ENCODE measurements at regions not wholly inside any gene's neighbourhood (a gene's known extent, or its start where the extent isn't known, plus 50 kb on each side); places are given as distances from the start of the nearest gene placed in this dataset.

DNA sequence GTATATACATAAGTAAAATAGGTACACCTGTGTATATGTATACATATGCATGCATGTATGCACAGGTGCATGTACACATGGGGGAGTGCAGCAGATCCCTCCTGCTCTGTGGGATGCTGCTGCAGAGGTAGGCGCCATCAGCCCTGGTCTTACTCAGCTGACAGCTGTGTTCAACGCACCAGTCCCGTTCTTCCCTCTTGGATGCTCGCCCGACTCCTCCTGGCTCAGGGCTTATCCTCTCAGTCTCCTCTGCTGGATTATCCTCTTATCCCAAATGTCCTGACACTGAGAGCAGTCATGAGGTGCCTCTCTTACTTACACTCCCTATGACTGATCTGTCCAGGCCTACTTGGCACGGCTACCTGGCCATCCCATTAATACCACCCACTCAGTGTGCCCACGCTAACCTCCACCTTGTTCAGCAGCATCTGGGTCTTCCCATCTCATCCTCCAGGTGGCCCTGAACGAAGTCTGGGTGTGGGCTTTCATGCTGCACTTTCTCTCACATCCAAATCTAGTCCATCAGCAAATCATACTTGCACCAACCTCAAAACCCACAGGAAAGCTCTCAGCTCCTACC is 357.1 kb downstream of the TCERG1L start:
- Mint-ChIP-seq H3K9me3 (no peaks in the 10 kb centered on the region), H3K4me3 (no peak overlapping the region), H3K27ac (ENCODE audit: unreplicated experiment) (no peak overlapping the region), H3K4me1 (no peaks in the 10 kb centered on the region), H3K36me3 (ENCODE audit: low read depth) (no peaks in the 10 kb centered on the region), H3K27me3 (ENCODE audit: low read depth) (peaks cover 3% of the 10 kb centered on the region)
- no peak for DNase-seq (ENCODE audit: low read depth, low spot score)
- TF ChIP-seq, protein P1, sequence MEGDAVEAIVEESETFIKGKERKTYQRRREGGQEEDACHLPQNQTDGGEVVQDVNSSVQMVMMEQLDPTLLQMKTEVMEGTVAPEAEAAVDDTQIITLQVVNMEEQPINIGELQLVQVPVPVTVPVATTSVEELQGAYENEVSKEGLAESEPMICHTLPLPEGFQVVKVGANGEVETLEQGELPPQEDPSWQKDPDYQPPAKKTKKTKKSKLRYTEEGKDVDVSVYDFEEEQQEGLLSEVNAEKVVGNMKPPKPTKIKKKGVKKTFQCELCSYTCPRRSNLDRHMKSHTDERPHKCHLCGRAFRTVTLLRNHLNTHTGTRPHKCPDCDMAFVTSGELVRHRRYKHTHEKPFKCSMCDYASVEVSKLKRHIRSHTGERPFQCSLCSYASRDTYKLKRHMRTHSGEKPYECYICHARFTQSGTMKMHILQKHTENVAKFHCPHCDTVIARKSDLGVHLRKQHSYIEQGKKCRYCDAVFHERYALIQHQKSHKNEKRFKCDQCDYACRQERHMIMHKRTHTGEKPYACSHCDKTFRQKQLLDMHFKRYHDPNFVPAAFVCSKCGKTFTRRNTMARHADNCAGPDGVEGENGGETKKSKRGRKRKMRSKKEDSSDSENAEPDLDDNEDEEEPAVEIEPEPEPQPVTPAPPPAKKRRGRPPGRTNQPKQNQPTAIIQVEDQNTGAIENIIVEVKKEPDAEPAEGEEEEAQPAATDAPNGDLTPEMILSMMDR (conservative IDR thresholded peaks at IDR 0.05), result no peak

DNA sequence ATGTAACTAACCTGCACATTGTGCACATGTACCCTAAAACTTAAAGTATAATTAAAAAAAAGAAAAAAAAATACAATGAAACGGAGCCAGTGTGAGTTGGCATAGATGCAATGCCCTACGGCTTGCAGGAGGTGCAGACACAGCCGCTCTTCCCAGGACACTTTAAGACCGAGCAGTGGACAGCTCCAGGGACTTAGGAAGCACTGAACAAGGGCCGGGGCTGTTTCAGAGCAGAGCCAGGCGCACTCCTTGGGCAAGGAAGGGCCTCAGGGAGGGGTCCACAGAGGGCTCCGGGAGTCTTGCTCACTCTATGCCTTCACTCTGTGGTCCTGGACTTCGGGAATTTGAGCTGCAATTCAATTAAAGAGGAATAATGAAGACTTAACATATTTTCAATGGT is 355.3 kb downstream of the TCERG1L start:
- no peak for DNase-seq (ENCODE audit: low read depth, low spot score)
- H3K9me3 Mint-ChIP-seq, result no peaks in the 10 kb centered on the region
- no peaks in the 10 kb centered on the region for H3K36me3 Mint-ChIP-seq (ENCODE audit: low read depth)
- TF ChIP-seq, protein P1 (conservative IDR thresholded peaks at IDR 0.05), result no peak
- peaks cover 5% of the 10 kb centered on the region for H3K4me1 Mint-ChIP-seq
- no peaks in the 10 kb centered on the region for H3K27me3 Mint-ChIP-seq (ENCODE audit: low read depth)
- no peak overlapping the region for H3K4me3 Mint-ChIP-seq
- H3K27ac Mint-ChIP-seq (ENCODE audit: unreplicated experiment), result no peak overlapping the region

DNA sequence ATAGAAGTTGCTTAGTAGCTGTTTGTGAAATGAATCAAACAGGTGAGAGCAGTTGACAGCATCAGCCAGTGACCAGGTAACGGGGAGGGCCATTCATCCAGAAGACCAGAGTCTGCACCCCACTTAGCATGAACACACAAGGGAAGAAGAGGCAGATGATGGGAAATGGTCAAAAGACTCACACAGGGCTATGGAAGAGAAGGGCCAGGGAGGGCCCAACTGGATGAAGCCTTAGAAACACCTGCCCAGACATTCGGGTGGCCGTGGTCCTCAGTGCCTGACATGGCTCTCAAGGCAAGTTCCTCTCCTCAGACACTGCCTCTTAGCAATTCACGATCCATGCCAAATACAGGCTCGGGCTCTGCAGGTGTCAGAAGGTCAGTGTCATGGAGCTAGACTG is 354.1 kb downstream of the TCERG1L start:
- H3K4me3 Mint-ChIP-seq, result no peak overlapping the region
- peaks cover 5% of the 10 kb centered on the region for H3K4me1 Mint-ChIP-seq
- no peak for DNase-seq (ENCODE audit: low read depth, low spot score)
- no peaks in the 10 kb centered on the region for H3K36me3 Mint-ChIP-seq (ENCODE audit: low read depth)
- TF ChIP-seq, protein P1 (conservative IDR thresholded peaks at IDR 0.05), result no peak
- no peak overlapping the region for H3K27ac Mint-ChIP-seq (ENCODE audit: unreplicated experiment)
- no peaks in the 10 kb centered on the region for H3K9me3 Mint-ChIP-seq
- H3K27me3 Mint-ChIP-seq (ENCODE audit: low read depth), result no peaks in the 10 kb centered on the region

DNA sequence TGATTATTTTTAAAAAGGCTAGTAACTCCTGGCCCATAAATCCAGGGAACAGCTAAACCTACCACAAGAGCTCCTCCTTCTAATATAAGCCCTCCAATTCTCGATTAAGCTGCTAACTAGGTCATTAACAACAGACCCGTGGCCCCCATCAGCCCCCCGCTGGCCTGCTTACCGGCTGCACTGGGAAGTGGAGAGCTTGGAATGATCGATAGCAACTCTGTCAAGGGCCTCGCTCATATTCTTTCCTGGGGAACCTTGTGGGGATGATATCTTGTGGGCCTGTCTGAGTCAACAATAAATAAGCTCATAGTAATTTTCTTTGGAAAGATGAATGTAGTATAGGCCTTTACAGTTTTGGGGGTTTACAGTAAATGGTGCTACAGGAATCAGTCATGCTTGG is 353.5 kb downstream of the TCERG1L start:
- H3K36me3 Mint-ChIP-seq (ENCODE audit: low read depth), result no peaks in the 10 kb centered on the region
- peaks cover 5% of the 10 kb centered on the region for H3K4me1 Mint-ChIP-seq
- no peaks in the 10 kb centered on the region for H3K9me3 Mint-ChIP-seq

DNA sequence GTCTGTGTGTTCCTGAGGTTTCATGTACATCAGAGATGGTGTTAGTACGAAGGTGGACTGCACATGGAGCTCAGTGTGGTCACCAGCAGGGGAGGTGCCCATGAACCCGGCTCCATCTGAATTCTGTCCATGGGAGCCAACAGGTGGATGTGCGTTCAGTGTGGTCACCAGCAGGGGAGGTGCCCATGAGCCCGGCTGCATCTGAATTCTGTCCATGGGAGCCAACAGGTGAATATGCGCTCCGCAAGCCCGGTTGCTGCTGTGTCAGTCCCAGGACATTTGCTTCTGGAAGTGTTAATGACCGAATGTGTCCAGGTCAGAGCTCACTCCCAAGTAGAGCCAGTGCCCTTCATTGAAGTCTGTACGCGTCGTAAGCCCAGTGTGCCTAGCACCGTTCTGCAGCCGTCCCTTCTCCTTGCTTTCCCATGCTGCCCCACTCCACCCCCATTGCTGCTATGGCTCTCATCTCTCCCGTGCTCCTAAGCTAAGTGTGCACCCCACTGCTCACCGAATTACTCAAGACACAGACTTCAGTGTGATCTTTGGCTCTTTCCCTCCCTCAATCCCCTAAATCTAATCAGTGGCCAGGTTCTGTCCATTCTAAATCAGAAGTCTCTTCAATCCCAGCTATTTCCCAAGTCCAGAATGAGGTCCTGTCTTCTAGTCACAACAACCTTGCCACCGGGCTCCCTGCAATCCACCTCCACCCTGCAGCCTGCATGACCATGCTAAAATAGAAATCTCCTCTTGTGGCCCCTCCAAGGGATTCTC is 352.4 kb downstream of the TCERG1L start:
- TF ChIP-seq, protein P1 (conservative IDR thresholded peaks at IDR 0.05), result no peak
- Mint-ChIP-seq H3K9me3 (no peaks in the 10 kb centered on the region), H3K4me3 (no peak overlapping the region), H3K4me1 (peaks cover 5% of the 10 kb centered on the region), H3K27me3 (ENCODE audit: low read depth) (no peaks in the 10 kb centered on the region), H3K36me3 (ENCODE audit: low read depth) (no peaks in the 10 kb centered on the region), H3K27ac (ENCODE audit: unreplicated experiment) (no peak overlapping the region)
- no peak for DNase-seq (ENCODE audit: low read depth, low spot score)

More for the DNA sequence above, 353.5 kb downstream of the TCERG1L start:
- DNase-seq (ENCODE audit: low read depth, low spot score), result no peak
- Mint-ChIP-seq H3K4me3 (no peak overlapping the region), H3K27ac (ENCODE audit: unreplicated experiment) (no peak overlapping the region), H3K27me3 (ENCODE audit: low read depth) (no peaks in the 10 kb centered on the region)
- TF ChIP-seq, protein P1 (conservative IDR thresholded peaks at IDR 0.05), result no peak

Data from neural crest cell (in vitro differentiated cells).